HL-60 (cell line): ENCODE measurements at regions not wholly inside any gene's neighbourhood (a gene's known extent, or its start where the extent isn't known, plus 50 kb on each side); places are given as distances from the start of the nearest gene placed in this dataset.

ENCODE experiments used
- DNase-seq, 2 experiments: peaks; one replicate each; pipeline ENCODE4 v3.0.0-alpha.2; 2010 to 2020; ENCODE audit warnings: low read depth in 1 of 2, low spot score in 1 of 2
- H3K27ac ChIP-seq: fragments of 250-450 bp; sonication (Bioruptor Pico); replicated peaks from 2 replicates; pipeline ENCODE4 v1.5.1; 2020; ENCODE audit warnings: mild to moderate bottlenecking, moderate library complexity
- H3K27me3 ChIP-seq: fragments of 250-450 bp; sonication (Bioruptor Pico); 2 replicates; pipeline ENCODE4 v1.5.1; 2021; ENCODE audit warnings: mild to moderate bottlenecking, moderate library complexity; ENCODE audit not compliant: insufficient read depth, poor library complexity, severe bottlenecking
- H3K4me3 ChIP-seq: replicated peaks from 2 replicates; pipeline ENCODE4 v1.5.1; 2011; ENCODE audit warnings: mild to moderate bottlenecking, control low read depth, low read length; ENCODE audit not compliant: insufficient read depth
- CTCF ChIP-seq: IDR thresholded peaks from one replicate; pipeline ENCODE4 v1.5.1; 2011; ENCODE audit warnings: low read length, control low read depth, inconsistent platforms; ENCODE audit not compliant: insufficient read depth
- GABPA ChIP-seq: IDR thresholded peaks from 2 replicates; pipeline ENCODE4 v1.6.1; 2012; ENCODE audit warnings: low read depth
- POLR2AphosphoS5 ChIP-seq: IDR thresholded peaks from 2 replicates; pipeline ENCODE4 v1.6.1; 2012; ENCODE audit warnings: low read depth
- REST ChIP-seq: IDR thresholded peaks from 2 replicates; pipeline ENCODE4 v1.6.1; 2012; ENCODE audit warnings: low read depth; ENCODE audit not compliant: insufficient replicate concordance
- SPI1 ChIP-seq: IDR thresholded peaks from 2 replicates; pipeline ENCODE4 v1.6.1; 2012; ENCODE audit warnings: low read depth, mild to moderate bottlenecking, borderline replicate concordance

- Histone ChIP-seq H3K4me3 (no peak overlapping the region), H3K27ac (no peak overlapping the region), H3K27me3 (no peaks in the 10 kb centered on the region)
- TF ChIP-seq CTCF (no peak), POLR2AphosphoS5 (no peak), SPI1 (no peak), GABPA (no peak)
- DNase-seq, result no peak
Measured at GRCh38 chr2:120942658-120943057, 207.0 kb downstream of the GLI2 start.

- Histone ChIP-seq H3K4me3 (no peak overlapping the region), H3K27ac (no peak overlapping the region), H3K27me3 (no peaks in the 10 kb centered on the region)
- TF ChIP-seq POLR2AphosphoS5, result no peak
- no peak for DNase-seq
Measured at GRCh38 chr2:120943403-120944034, 207.9 kb downstream of the GLI2 start.

GRCh38 chr2:120944575-120944974 lies 208.9 kb downstream of the GLI2 start:
- TF ChIP-seq GABPA (no peak), POLR2AphosphoS5 (no peak), REST (no peak), CTCF (no peak)
- DNase-seq, result no peak
- H3K4me3 ChIP-seq, result no peak overlapping the region
- H3K27ac ChIP-seq, result no peak overlapping the region
- no peaks in the 10 kb centered on the region for H3K27me3 ChIP-seq

GRCh38 chr2:120945091-120945490 lies 209.4 kb downstream of the GLI2 start:
- TF ChIP-seq CTCF (no peak), SPI1 (no peak), POLR2AphosphoS5 (no peak), REST (no peak), GABPA (no peak)
- DNase-seq, result no peak
- H3K27me3 ChIP-seq, result no peaks in the 10 kb centered on the region
- no peak overlapping the region for H3K27ac ChIP-seq
- H3K4me3 ChIP-seq, result no peak overlapping the region
